HG03175 (cell line): ENCODE measurements at regions not wholly inside any gene's neighbourhood (a gene's known extent, or its start where the extent isn't known, plus 50 kb on each side); places are given as distances from the start of the nearest gene placed in this dataset.

Experiments
- ATAC-seq: cut with Tn5 transposase; IDR thresholded peaks from one replicate; pipeline ENCODE4 v1.9.1; 2021; ENCODE audit warnings: mild to moderate bottlenecking, moderate library complexity; ENCODE audit not compliant: unreplicated experiment

- no peak for ATAC-seq
Observed at GRCh38 chr21:16863362-16863905, 649.4 kb upstream of the CXADR start.

GRCh38 chr21:16863908-16864307, 648.9 kb upstream of the CXADR start:
- ATAC-seq, result no peak

- ATAC-seq, result no peak
Observed at GRCh38 chr21:16865632-16866031, 647.2 kb upstream of the CXADR start.

GRCh38 chr21:16866851-16867250, 646.0 kb upstream of the CXADR start:
- ATAC-seq, result no peak

- ATAC-seq, result no peak
Observed at GRCh38 chr21:16870103-16870502, 642.7 kb upstream of the CXADR start.

GRCh38 chr21:16872616-16873015, 640.2 kb upstream of the CXADR start:
- no peak for ATAC-seq

GRCh38 chr21:16873176-16873575, 639.7 kb upstream of the CXADR start:
- no peak for ATAC-seq

- no peak for ATAC-seq
Observed at GRCh38 chr21:16873596-16873995, 639.2 kb upstream of the CXADR start.

- no peak for ATAC-seq
Observed at GRCh38 chr21:16879479-16879878, 633.4 kb upstream of the CXADR start.

GRCh38 chr21:16891821-16892220, 621.0 kb upstream of the CXADR start:
- ATAC-seq, result no peak

GRCh38 chr21:16900685-16901084, 612.2 kb upstream of the CXADR start:
- ATAC-seq, result no peak

- ATAC-seq, result no peak
Observed at GRCh38 chr21:16908077-16908476, 604.8 kb upstream of the CXADR start.

- no peak for ATAC-seq
Observed at GRCh38 chr21:16910435-16911165, 602.2 kb upstream of the CXADR start.

GRCh38 chr21:16911166-16911607, 601.7 kb upstream of the CXADR start:
- no peak for ATAC-seq

- no peak for ATAC-seq
Observed at GRCh38 chr21:16912075-16912474, 600.8 kb upstream of the CXADR start.

GRCh38 chr21:16913010-16913409, 599.8 kb upstream of the CXADR start:
- ATAC-seq, result no peak

- ATAC-seq, result no peak
Observed at GRCh38 chr21:16928439-16928838, 584.4 kb upstream of the CXADR start.

- ATAC-seq, result no peak
Observed at GRCh38 chr21:16932314-16932713, 580.5 kb upstream of the CXADR start.

- ATAC-seq, result no peak
Observed at GRCh38 chr21:16942703-16943102, 570.1 kb upstream of the CXADR start.

- no peak for ATAC-seq
Observed at GRCh38 chr21:16943231-16943630, 569.6 kb upstream of the CXADR start.

GRCh38 chr21:16945580-16945979, 567.3 kb upstream of the CXADR start:
- no peak for ATAC-seq

GRCh38 chr21:16956824-16957223, 556.0 kb upstream of the CXADR start:
- ATAC-seq, result no peak

- ATAC-seq, result no peak
Observed at GRCh38 chr21:16965424-16965823, 547.4 kb upstream of the CXADR start.
